GM21619 (cell line): ENCODE measurements at regions not wholly inside any gene's neighbourhood (a gene's known extent, or its start where the extent isn't known, plus 50 kb on each side); places are given as distances from the start of the nearest gene placed in this dataset.

Source experiments
- ATAC-seq: cut with Tn5 transposase; IDR thresholded peaks from one replicate; pipeline ENCODE4 v1.9.1; 2021; ENCODE audit not compliant: unreplicated experiment

DNA sequence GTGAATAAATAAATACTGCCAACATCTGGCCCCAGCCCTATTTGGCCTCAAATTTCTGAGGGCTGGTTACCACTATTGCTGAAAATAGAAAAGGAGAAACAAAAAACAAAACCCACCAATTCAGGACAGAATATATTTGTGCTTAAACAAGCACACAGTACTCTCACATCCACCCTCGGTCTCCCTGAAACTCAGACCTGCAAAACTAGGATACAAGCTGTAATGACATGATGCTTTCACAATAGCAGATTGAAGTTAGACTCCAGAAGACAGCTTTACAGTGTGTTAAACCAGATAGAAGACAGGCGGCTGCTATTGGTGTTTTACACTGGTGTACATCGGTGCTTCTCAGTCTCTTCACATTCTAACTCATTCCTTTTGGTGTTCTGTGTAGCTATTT lies 214.9 kb upstream of the DMRT1 start:
- no peak for ATAC-seq

DNA sequence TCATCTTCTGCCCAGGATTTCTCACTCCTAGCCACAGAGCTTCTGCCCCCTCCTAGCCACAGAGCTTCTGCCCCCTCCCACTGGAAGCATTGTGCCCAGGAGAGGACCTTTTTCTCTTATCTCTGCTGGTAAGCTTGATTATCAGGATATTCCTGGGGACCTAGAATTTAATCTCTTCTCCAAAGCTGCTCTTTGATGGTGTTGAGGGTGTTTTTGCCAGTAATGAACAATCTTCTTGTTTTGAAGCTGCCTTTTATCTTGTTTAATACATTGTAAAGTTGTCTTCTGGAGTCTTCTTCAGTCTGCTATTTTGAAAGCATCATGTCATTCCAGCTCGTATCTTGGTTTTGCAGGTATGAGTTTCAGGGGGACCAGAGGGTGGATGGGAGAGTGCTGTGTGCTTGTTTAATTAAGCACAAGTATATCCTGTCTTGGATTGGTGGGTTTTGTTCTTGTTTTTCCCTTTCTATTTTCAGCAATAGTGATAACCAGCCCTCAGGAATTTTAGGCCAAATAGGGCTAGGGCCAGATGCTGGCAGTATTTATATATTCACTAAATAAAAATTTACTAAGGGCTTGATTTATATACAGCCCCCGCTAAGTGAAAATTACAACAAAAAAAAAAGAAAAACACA lies 214.0 kb upstream of the DMRT1 start:
- no peak for ATAC-seq

DNA sequence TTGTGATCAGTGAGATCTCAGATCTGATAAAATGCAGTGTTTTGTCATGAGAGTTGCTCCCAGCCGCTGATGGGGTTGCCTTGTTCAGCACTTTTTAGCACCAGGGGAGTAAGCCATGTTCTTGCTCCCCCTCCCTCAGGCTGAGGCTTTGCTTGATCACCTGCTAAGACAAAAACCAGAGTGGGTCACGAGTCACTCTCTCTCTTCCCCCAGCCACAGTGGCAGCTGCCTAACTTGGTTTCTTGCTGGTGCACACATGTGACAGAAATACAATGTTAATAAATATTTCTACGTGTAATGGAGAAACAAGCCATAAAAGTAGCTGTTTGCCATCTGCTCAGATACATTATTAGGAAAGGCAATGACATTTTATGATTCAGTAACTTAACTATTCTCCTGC lies 212.4 kb upstream of the DMRT1 start:
- ATAC-seq, result no peak

DNA sequence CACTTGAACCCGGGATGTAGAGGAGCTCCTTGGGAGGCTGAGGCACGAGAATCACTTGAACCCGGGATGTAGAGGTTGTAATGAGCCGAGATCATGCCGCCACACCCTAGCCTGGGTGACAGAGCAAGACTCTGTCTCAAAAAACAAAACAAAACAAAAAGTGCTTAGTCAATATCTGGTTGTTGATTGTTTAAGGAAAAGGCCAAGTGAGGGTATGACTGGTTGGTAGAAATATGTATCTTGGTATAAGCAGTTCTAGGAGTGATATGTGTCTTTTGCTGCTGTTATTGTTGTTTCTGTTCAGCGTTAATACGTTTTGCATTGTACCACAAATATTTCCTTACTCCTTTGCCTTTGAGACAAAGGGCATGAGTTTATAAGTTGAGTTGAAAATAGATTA lies 210.7 kb upstream of the DMRT1 start:
- ATAC-seq, result no peak

DNA sequence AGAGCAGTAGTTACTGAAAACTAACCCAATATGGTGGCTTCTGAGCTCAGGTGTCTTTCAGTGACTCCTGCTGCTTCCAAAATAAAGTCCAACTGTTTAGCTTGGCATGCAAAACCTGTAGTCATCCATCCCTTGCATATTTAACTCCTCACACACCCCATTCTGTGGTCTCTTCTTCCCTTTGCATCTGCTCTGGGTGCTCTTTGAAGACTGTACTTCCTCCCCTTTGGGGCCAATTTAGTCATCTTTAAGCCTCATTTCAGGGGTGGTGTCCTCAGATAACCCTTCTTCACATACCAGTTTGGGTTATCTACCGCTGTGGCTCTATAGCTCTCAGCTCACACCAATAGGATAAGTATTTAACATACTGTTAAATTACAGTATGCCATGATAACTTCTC lies 209.9 kb upstream of the DMRT1 start:
- ATAC-seq, result no peak

DNA sequence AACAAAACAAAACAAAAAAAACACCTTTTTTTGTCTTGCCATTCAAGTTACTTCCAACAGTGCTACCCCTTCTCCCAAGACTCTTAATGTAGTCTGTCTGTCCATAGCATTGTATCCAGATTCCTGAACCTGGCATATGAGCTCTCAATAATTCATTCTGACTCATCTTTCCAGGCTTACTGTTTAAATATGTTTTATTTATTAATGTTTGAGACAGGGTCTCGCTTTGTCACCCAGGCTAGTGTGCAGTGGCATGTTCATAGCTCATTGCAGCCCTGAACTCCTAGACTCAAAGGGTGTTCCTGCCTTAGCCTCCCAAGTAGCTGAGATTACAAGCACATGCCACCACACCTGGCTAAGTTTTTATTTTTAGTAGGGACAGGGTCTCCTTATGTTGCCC lies 208.0 kb upstream of the DMRT1 start:
- ATAC-seq, result no peak

DNA sequence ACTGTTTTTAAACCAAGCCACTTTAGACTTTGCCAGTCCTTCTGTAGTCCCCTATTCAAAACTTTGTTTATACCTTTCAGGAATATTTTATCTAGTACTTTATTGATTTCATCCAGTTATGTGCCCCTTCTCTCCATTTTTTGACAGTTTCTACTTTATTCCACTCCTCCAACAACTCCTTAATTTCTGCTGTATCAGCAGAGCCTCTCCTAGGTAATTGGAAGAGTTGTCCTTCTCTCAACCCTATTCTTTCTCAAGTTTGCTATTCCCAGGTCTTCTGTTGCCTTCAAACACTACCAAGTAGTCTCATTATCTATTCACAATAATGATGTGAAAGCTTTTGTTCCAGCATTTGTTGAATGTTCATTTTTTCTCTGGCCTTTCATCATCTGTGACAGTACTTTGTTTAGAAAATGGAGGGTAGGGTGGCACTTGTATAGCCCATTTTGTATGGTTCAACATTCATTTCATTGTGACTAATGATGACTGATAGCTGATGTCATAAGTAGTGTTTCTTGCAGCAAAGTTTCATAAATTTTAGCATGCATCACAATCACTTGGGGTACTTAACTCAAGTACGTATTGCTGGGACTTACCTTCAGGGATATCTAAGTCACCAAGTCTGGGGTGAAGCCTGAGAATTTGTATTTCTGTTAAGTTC lies 204.4 kb upstream of the DMRT1 start:
- ATAC-seq, result no peak

DNA sequence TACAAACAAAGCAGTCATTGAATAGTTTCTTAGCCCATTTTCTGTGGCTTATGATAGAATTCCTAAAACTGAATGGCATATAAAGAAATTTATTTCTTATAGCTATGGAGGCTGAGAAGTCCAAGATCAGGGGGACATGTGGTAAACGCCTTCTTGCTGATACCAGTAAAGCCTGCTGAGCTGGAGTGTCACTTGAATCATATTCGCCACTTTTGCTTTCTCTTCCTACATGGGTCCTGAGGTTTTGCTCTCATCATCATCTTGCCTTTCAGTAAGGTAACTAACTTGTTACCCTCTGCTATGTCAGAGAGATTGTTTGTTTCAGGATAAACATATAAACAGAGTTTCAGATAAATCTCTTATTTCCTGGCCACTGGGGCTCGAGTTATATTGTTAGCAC lies 203.3 kb upstream of the DMRT1 start:
- no peak for ATAC-seq

DNA sequence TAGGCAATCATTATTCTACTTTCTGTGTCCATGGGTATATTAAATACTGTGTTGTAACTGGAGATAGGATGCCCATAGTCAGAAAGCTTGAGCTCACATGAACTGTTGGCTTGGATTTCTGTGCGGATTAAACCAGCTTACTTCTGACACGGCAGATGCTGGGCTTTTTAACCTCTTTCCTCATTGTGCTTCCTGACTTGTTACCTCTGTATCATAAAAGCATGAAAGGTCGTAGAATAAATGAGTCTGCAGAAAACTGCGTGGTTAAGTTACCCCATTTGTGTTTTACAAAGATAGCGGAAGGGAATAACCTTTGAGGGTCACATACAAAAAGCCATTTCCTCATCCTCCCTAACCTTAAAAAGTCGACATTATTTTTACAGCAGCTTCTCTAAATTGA lies 199.5 kb upstream of the DMRT1 start:
- no peak for ATAC-seq

DNA sequence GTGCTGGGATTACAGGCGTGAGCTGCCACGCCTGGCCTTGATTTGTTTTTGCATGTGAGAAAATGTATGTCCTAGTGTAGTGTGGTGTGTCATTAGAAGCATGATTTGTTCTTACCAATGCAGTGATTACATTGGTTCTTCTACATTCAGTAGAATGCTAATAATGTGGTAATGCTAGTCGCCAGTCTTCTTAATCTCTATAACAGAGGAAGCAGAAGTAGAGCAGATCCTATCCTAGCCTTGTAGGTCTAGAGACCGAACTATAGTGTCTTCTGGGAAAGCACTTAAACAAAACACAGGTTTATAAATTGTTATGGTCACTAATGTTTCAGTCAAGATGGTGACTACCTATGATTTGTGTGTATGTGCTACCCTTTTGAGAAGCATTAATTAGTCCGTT lies 197.5 kb upstream of the DMRT1 start:
- ATAC-seq, result no peak

DNA sequence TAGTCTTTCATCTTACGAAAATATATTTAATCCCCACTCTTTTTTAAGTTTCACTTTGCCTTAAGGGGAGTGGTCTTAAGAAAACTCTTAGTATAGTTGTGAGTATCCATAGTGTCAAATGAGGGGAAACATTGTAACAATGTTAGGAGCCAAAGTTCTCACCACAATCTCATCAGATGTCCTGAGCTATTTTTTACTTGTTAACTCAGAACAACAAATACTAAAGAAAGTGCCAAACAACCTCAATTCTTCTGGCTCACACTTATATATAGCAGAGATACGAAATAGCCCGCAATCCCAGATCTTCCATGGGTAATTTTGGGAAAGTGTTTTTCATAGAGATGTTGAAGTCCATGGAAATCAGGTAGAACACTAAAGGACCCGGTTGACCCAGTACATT lies 194.0 kb upstream of the DMRT1 start:
- no peak for ATAC-seq

DNA sequence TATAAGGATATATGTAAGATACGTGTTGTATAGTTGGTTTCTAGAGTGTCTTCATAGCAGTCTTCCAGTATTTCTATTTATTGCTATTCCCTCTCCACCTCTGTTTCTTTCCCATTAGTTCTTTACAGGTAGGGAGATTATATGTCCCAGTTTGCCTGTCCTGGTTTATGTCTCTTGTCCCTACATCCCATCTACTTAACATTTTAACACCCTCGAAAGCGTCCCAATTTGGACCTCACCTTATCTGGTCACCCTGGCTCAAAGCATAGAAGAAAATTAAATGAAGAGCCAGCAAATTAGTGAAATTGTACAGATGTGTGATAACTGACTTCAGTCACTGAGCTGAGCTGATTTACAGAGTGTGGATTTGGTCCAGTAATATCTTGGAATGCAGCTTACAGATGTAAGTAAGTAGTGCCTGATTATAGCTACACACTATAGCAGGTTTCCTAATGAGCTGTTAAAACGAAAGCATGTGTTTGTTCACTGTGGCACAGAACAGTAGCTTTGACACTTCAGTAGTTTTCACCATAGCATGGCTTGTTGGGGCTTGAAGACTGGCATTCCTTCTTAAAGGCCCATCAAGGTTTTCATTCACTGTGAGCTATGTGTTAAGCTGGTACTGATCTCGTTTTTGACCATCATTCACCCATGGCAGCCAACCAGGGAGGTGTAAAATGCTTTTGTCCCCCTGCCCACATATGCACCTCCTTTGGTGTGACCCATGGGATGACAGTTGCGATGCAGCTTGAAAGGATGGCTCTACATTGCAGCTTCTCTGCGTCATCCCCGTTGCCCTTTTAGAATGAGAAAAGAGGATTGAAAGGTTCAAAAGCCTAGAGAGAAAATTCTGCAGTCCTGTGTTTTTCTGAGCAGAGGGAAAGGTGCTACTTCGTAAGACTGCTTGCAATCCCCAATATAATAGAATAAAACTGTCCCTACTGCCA lies 192.1 kb upstream of the DMRT1 start:
- no peak for ATAC-seq

DNA sequence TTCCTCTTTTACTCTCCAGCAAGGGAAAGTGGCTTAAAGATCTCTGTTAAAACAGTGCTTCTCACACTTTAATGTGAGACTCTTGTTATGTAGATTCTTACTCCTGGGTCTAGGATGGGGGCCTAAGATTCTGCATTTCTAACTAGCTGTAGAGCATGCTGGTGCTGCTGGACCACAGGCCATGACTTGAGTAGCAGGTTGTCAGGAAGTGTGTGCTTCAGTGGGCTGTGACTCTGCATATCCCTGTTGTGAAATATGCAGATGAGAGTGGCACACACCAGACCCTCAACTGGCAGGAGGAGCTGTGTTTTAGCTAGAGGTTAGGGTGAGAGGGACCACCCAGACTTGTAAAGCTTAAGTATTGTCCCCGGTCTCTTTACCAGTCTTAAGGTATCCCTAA lies 191.1 kb upstream of the DMRT1 start:
- ATAC-seq, result no peak

DNA sequence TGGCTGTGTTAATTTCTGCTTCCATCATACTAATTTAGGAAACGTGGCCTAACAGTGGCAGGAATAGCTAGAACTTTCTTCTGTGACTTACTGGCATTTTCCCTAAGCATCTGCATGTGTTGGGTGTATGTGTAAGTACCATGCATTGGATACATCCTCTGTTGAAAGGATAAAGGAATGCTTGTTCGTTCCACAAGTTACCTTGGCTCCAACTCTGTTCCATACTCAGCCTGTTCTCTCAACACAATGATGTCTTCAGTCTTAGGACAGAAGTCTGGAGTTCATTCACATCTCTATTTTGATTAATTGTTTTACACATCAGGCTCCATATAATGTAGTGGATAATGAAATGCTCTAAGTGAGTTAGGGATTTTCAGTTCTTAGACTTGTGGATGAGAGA lies 190.1 kb upstream of the DMRT1 start:
- ATAC-seq, result no peak

DNA sequence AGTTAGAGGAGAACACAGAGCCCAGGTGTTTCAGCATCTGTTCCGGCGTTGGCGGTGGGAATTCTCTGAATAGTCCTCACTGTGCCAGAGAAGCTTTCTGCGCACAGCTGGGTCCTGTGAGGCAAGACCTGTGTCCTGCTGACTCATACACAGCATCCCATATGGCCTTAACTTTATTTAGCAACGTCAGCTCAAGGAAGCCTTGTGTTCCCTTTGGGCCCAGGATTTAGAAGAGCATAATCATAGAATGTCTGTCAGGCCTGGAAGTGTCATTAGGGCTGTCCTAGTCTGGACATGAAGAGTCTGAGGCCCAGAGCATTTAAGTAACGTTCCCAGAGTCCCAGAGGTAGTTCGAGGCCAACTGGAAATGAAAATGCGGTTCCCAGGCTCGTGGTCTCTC lies 188.6 kb upstream of the DMRT1 start:
- ATAC-seq, result no peak

DNA sequence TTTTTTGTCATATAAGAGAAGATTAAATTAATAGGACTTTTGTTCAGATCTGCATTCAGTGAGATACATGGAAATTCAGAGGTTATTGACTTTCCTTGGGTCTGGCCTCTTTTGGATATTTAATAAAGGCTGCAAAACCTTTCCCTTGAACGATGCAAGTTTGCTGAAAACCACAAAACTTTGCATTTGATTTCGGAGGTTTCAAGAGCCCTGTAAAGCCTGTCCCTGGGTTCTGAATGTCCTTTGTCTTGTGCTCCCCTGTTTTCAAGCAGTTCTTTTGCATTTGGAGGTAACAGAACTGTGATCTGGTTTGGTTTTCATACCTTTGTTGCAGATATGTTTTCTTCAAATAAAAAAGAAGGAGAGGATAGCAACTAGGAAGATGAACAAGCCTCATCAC lies 188.1 kb upstream of the DMRT1 start:
- ATAC-seq, result no peak

DNA sequence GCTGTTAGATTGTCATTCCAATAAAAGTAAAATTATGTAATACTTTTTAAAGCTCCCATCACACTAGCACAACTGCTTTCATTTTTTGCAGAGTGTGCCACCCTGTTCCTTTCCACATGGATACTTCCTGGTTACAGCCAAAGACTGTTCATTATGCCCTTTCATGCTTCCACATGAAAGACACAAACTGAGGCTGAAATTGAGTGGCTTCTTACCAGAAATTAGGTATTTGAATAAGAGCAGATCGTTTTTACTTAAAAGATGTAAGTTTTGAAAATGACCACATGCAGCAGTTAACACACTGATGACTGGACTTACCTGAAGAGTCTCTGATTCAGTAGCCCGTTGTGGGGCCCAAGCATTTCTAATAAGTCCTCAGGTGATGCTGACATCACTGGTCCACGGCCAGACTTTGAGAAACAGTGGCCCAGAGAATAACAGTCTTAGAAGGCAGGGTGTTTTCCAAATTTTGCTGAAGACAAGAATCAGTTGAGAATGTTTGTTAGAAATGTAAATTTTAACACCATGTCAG lies 187.6 kb upstream of the DMRT1 start:
- ATAC-seq, result no peak

DNA sequence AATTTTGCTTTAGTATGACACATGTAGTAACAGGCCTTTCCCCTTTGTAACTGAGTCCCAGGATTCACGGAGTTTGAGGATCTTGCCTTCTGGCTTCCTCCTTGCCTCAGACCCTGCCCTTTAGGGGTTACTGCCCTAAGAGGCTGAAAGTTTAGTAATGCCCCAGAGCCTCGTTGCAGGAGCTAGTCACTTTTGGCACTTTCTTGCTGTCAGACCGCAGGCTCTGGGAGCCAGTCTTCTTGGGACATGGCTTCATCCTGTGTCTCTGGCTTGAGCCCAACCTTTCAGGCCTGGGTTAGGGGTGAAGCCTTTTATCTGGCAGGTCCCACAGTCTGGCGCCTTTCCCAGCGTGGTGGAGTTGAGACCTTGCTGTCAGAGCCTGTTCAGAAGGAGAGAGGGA lies 185.6 kb upstream of the DMRT1 start:
- ATAC-seq, result no peak

DNA sequence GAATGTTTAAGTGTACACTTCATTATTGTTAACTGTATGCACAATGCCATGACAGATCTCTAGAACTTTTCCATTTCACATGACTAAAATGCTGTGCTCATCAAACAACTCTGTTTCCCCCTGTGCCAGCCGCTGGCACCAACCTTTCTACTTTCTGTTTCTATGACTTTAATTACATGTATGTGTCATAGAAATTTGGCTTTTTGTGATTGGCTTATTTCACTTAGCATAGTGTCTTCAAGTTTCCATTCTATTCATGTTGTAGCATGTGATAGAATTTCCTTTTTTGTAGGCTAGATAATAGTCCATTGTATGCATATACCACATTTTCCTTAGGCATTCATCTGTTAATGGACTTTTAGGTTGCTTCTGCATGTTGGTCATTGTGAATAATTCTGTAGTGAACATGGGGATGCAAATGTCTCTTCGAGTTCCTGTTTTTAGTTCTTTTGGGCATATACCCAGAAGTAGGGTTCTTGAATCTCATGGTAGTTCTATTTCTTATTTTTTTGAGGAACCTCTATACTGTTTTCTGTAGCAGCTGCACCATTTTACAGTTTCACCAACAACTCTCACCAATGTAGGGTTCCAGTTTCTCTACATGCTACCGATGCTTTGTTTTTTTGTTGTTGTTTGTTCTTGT lies 184.4 kb upstream of the DMRT1 start:
- ATAC-seq, result no peak

DNA sequence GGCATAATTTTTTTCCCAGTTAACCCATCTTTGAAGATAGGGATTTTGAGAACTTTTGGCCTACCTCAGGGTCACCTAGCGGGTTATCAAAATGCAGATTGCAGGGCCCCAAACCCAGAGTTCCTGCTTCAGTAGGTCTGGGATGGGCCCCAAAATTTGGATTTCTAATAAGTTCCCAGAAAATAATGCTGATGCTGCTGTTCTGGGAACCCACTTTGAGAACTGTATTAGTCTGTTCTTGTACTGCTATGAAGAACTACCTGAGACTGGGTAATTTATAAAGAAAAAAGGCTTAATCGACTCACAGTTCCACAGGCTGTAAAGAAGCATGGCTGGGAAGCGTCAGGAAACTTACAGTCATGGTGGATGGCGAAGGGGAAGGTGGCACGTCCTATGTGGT lies 182.2 kb upstream of the DMRT1 start:
- ATAC-seq, result no peak

DNA sequence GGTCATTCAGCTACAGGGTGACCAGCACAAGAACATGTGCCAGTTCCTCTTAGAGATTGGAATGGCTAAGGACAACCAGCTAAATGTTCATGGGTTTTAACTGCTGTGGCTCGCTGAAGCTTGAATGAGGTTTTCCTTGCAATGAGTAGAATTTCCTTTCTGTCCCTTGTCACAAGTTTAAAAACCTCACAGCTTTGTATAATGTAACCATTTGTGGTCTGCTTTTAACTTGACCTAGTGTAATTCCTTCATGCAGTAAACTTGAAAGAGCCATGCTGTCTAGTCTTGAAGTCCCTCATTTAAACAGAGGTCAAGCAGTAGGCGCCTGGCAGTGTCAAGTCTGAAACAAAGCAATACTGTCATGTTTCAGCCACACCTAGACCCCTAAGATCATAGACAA lies 181.3 kb upstream of the DMRT1 start:
- no peak for ATAC-seq
